NCI-H1092 treated with DMSO at 0.1 percent for 48 hours (cell line): ENCODE measurements at regions not wholly inside any gene's neighbourhood (a gene's known extent, or its start where the extent isn't known, plus 50 kb on each side); places are given as distances from the start of the nearest gene placed in this dataset.

Source experiments
- DNase-seq: peaks from one replicate; lab custom pipeline; 2025; lab: John Stamatoyannopoulos, UW

DNA sequence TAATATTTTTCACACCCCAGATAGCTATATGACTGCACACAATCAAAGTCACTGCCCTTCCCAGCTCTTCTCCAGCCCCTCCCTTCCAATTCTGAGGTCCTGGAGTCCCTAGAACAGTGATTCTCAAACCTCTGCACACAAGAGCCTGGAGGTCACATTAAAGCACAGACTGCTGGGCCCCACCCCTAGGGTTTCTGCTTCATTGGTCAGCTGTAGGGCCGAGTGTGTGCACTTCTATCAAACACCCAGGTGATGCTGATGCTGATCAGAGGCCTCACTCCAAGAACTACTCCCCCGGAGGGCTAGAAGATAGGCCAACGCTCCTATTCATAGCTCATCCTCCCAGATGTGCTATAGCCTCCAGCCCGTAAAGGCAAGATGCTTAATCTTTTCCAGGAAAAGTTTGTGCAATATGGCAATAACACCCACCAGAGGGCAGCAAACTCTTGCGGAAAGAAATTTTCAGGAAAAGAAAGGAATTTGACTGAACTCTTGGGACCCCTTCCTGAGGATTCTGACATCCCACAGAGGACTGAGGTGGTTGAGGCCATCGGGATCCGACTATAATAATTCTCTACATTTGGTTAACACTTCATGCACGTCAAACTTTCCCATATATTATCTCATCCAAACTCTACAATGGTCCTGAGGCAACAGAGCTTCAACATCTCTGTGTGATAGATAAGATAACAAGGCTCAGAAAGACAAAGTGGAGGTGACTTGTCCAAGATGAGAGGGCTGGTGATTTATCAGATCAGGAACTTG lies 194.2 kb upstream of the PKDCC start:
- peak; percentile 6 for DNase-seq

DNA sequence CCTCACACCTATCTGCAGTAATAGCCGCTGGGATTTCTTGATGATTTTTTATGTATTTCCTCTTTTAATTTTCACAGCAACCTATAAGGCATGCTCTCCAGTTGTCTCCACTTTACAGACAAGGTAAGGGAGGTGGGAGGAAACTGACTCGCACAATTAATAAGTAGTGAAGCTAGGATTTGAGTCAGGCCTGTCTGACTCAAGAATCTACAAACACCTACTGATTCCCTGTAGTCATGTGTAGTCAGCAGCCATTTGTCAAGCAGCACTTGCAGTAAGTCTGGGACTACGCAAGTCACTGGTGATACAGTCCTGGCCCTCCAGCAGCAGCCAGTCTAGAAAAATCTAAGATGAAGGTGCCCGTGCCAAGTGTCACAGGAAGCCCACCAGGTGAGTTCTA lies 193.6 kb upstream of the PKDCC start:
- no peak for DNase-seq

DNA sequence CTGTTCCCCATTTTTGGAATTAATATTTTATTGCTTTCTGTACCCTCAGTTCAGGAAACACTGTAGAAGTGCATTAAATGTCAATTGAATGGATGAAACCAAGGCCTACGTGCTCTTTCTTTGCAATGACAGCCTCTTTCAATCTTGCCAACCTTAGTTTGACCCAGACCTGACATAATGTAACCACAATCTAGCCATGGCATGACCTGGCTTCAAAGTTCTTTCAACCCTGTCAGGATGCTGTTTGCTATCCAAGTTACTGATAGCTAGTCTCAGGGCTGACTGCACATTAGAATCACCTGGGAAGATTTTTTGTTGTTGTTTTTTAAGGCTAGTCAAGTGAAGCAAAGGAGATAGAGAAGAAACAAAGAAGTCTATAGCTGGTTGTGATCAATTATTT lies 190.9 kb upstream of the PKDCC start:
- no peak for DNase-seq

DNA sequence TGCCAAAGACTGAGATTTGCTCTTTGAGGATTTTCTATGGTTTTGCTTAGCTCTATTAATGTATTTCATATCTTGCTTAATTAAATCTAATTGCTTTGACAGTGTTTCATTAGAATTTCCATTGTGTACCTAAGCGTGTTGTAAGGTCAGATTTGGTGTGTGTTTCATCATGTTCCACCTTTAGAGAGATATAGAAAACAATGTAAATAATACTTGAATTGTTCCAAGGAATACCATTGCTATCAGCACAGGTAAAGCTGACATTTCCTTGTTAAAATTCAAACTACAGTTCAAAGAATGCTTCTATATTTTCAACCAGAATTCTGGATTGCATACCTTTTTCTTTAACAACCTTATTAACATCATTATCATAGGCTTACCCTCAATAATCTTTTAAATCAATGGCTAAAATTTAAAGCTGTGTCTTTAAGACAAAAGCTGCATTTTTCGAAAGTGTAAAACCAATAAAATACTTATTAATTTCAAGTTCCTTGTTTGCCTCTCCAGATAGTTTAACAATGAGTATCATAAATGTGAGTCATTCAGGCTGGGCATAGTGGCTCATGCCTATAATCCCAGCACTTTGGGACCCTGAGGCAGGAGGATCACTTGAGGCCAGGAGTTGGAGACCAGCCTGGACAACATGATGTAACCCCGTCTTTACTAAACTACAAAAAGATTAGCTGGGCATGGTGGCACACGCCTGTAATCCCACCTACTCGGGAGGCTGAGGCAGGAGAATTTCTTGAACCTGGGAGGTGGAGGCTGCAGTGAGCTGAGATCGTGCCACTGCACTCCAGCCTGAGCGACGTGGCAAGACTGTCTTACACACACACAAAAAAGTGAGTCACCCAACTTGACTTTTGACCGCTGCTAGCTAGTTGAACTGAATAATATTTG lies 188.0 kb upstream of the PKDCC start:
- no peak for DNase-seq

DNA sequence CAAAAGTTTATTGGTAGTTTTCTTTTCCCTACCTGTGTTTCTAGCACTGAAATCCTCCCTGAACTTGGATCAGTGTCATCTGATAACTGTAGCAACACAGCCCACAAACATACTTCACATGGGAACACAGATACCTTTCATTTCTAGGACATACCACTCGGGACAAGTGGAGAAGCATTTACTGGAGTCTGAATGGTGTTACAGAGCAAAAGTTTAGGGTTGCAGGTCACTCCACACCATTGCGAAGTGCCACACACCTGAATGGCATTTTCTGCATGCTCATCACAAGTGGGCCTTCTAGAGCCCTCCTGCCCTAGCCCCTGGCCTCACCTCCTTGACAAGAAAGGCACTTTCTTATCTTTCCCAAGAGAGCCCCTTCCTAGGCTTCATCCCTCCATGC lies 184.8 kb upstream of the PKDCC start:
- no peak for DNase-seq

DNA sequence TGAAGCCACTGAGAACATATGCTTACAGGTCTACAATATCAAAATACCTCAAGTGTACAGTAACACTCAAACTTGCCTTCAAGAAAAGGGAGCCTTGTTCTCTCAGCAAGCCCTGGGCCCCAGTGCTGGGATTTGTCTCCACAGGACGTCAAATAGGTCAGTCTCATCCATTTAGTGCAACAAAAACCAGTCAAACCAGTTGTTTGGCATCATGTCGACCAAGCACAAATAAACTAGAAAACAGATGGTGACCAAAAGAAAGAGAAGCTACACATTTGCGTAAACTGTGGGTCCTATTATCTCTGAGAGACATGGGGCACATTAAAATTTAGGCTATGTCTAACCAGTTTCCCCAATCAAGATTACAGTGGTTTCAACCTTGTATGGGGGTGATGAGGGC lies 182.6 kb upstream of the PKDCC start:
- no peak for DNase-seq

DNA sequence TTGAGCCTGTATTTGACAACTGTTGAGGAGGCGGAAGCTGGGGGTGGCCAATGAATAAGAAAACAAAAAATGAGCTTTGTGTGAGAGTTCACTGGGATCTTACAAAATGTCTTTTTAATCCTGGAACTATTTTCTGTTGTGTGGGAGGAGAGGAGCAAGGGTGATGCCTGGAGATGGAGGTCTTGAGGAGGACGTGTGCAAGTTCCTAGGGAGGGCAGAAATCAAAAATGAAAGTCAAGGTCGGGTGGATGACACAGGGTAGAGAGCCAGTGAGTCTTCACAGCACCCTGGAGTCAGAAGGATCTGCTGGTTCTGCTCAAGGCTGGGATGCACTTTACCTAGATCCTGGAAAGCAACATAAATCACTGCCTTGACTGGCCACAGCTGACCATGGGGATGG lies 180.3 kb upstream of the PKDCC start:
- DNase-seq: no peak

DNA sequence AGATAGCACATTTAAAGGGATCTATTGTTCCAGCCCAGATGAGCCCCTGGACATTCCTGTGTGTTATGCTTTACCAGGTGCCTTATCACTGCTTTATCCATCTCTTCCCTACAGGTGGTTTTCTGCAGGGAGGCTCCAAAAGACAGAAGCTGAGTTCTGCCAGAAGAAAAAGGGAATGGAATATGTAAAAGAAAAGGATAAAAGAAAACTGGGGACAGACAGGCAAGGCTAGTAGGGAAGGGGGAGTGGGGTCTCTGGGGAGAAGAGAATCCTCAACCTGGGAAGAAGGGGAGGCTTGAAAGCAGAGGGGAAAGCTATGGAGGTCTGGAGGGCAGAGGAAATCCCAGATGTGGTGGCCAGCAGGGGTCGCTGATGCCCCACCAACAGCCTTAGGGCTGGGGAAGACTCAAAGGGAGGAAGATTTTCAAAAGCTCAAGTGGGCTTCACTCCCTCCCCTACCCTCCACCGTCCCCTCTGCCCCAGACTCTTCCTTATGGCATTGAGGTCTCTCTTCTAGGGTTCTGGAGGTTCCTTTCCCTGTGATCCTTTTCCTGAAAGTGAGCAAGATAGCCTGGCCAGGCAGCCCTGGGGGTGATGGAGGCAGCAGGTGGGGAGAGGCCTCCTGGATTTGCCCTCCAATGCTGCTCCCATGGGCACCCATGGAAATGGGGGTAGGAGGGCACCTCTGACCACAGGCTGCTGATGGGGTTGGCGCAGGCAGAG lies 178.1 kb upstream of the PKDCC start:
- DNase-seq: peak; percentile 46

DNA sequence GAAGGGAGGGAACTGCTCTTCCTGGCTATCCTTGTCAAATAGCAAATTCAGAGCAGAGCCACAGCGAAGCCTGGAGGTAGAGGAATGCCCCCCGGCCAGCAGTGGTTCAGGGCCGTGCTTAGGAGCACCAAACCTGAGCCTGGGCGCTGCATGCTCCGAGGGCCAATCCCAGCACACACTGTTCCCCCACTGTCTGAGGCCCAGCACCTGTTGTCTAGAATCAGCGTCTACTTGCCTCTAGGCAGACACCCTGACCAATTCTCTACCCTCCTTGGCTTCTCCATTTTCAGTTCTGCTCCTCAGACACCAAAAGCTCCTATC lies 177.6 kb upstream of the PKDCC start:
- no peak for DNase-seq

DNA sequence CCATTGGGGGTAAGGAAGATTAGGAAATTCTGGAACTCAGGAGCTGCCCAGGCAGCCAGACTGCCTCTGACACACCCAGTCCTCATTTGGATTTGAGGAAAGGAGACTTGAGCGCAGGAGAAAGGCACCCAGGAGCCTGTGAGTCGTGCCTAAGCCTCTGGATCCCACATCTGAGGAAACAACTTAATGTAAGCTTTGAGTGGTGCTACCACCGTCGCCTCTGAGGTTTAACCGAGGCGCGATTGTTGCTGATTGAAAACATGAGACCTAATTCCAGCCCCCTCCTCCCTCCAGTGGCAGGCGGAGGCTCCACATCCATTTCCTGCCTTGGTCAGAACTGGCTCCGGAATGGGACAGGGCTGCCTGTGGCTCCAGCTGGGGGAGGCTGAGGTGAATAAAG lies 176.7 kb upstream of the PKDCC start:
- DNase-seq: no peak

DNA sequence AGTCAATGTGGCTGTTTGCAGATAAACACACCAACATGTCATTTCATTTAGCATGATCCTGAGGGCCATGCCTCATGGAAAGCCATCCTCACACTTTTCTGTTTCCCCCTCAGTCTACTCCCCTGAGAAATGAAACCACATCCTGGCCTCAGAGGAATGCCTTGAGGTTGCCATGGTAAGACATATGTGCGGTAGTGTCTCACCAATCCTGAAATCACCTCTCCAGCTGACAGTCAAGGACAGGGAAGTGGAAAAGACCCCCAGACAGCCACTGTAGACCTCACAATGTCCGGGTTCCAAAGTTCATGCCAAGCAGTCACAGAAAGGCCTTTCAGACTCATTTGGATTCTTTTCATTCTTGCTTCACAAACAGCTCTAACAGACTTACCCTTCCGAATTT lies 175.2 kb upstream of the PKDCC start:
- no peak for DNase-seq

DNA sequence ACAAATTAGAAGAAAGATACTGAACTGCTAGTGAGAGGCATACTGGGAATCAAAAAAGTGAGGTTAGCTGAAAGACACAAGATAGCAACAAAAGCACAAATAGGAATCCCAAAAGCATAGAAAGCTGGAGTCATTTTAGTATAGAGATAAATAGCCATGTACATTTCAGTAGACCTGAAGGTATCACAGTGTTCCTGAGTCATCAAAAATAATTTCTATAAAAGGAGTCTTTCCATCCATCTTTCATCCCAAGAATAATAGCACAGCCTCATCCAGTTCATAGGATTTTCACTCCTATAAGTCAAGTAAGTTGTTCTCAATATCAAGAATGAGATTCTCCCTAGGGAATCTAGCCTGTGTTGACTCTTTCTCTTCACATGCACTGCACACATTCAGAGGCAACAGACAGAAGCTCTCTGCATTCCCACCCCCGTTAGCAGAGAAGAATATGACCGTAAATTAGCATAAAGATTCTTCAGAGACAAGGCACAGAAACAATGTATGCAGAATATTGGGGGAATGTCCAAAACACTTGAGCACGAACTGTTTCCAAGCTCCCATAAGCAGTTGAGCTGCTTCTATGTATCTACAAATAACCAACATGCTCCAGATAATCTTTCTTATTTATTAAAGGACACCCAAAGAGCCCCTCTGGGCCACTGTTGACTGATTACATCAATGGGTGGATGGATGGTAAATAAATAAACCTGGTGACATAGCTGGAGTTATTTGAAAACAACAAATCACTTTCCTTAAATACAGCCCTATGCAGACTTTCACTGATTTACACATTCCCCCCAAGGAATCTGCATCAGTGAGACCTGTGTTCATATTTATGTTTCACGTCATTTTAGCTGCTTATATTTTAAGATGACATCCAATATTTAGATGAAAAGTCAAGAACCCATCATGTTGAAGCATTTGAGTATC lies 174.5 kb upstream of the PKDCC start:
- DNase-seq: no peak

DNA sequence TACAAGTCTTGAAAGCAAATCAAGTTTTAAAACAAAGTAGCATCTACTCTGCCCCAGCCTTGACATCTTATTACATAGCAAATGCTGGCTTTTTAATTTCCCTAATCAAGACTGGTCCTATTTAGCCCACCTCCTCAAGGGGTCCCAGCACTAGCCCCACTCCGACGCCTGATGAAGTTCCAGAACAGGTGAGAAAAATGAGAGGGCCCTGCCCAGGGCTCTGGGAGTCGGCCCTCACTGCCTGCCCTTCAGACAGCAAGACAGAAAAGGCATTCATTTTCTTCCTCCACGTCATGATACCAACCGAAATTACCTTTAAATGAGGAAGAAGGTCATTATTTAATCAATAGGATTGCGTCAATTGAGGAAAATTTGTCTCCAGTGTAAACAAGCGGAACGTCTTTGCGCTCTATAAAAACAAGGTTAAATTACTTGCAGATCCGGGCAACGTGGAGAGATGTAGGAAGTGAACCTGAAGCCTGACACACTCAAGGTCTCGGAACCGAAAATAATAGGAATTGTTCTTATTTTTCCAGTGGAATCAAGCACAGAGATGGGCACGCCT lies 170.6 kb upstream of the PKDCC start:
- no peak for DNase-seq

DNA sequence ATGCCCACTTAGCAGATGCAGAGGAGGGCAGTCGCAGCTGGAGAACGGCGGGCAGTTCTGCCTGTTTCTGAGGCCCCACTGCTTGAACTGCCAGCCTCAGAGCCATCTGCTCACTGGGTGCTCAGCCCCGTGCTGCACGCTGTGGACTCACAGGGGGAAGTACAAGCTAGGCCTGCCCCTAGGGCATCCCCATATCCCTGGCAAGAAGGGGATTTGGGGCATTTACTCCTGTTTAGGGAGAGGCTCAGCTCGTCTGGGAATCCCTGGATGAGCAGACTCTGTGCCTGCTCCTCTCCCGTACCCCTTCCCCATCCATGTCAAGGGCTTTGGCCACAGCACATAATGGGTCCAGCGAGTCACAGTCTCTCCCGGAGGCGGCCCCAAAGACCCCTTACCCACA lies 169.8 kb upstream of the PKDCC start:
- DNase-seq: no peak

DNA sequence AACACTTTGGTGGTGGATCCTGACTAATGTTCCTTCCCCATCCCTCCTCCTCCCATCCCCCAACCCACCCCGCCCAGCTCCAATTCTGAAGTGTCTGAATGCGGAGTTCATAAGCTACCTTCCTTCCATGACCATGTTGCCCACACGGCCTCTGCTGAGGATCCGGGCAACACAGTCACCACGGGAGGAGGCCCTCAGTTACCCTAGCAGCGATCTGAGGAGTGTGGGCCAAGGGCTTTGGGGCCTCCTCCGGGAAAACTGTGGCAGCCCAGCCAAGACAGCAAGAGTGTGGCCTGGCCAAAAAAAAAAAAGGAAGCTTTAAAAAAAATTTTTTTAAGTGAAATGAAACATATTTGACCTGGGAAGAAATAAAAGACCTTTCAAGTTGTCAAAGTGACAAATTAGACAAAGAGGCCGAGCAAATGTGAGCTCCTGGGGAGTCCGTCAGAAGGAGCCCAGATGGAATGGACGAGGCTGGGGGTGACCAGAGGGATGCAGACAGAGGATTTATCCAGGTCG lies 169.0 kb upstream of the PKDCC start:
- DNase-seq: no peak

DNA sequence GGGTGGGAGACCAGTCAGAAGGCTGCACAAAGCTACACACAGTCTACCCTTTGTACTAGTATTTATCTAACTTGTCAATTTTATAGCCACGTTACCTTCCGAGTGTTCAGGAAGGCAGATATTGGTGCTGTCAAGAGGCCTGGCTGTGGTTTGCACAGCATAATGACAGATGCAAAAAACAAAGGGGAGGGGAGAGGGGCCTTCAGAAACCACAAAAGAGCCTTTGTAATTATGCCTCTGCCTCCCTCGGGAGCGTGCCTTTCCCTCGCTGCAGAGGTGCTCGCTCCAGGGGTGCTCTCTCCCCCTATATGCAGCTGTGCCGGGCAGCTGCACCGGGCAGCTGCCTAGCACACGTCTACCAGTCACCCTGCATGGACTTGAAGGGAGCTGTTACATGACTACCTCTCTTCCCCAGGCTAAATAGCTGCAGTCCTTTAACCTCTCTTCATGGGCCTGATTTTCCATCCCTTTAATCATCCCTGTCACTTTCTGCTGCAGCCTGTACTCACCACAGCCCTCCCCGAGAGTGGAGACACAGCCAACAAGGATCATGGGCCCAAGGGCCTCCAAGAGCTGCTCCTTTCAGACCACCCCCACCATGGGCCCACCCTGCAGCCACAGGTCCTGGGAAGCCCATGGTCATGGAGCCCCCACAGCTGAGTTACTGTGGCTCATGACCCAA lies 168.4 kb upstream of the PKDCC start:
- peak; percentile 32 for DNase-seq

DNA sequence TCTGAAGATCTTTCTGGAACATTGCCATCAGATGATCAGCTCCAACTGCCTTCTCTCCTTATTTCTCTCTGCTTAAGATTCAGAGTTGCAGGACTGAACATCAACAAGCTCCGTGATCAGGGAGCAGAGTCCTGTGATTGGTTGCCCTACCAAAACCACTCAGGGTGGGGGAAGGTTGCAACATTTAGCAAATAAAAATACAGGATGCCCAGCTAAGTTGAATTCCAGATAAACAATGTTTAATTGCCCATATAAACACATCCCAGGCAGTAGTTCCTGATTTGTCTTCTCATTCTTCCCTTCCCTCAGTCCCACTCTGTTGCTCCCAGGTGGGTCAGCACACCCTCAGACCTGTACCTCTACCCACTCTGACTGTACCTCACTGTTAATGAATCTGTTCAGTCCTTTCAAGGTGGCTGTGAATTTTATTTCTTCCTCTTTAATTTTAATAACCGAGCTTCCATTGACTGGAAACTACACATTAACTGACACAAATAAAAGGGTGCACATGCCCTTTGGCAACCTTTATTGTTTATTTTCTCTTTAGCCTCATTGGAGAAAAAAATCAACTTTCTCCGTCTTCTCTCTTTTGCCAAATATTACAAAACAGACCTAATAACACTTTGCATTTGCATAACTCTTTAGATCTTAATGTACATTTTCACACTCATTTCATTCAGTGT lies 167.1 kb upstream of the PKDCC start:
- DNase-seq: no peak

DNA sequence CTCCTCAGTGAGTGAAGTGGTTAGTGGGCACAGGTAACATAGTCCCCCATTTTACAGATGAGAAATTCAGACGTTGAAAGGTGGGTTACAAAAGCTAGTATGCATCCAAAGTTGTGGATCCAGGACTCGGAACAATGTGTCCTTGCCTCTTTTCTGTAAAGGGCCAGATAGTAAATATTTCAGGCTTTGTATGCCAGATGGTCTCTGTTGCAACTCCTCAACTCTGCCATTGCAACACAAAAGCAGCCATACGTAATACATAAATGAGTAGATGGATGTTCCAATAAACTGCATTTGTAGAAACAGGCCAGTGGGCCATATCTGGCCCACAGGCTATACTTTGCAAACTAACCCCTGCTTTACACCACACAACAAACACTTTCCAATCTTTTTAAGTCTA lies 166.6 kb upstream of the PKDCC start:
- no peak for DNase-seq

DNA sequence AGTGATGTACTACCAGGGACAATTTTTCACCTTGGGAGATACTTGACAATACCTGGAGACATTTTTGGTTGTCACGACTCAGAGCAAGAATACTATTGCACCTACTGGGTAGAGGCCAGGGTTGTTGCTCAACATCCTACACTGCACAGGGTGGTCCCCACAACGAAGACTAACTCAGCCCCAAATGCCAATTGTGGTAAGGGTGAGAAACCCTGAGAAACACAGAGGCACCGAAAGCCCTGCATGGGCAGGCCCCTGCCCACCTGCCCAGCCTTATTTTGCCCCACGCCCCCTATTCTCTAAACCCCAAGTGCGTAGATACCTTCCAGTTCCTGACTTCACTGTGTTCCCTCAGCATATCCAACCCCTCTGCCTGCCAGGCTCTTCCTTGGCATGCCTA lies 163.1 kb upstream of the PKDCC start:
- DNase-seq: no peak

DNA sequence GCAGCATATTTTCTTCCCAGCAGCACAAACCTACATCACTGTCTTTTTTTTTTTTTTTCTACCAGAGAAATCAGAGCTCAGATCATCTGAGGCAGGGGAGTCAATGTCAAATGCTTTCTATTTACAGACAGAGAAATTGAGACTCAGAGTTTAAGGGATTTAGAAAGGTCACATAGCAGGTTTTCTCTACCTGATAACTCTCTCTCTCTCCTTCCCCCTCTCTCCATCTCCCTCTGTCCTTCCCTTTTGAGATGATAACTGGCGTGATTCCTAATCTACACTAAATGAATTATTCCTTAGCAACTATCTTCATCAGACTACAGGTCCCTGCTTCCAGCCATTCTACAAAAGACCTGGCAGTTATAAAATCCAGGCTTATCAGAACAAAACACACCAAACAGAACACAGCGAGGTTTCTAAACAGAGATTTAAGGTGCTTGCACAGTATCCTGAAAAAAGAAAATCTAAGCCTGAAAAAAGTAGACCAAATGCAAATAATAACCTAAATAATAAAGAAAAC lies 161.6 kb upstream of the PKDCC start:
- DNase-seq: no peak
